Hepatocyte (in vitro differentiated cells): ENCODE measurements at regions not wholly inside any gene's neighbourhood (a gene's known extent, or its start where the extent isn't known, plus 50 kb on each side); places are given as distances from the start of the nearest gene placed in this dataset.

Source experiments
- CTCF ChIP-seq: fragments of 200-600 bp; sonication (generic); IDR thresholded peaks from 2 replicates; pipeline ENCODE4 v1.5.1; 2016; ENCODE audit warnings: antibody characterized with exemption, mild to moderate bottlenecking; ENCODE audit not compliant: poor library complexity
- EZH2 ChIP-seq: fragments of 200-600 bp; sonication (generic); IDR thresholded peaks from 2 replicates; pipeline ENCODE4 v1.6.1; 2016; ENCODE audit warnings: antibody characterized with exemption, mild to moderate bottlenecking, borderline replicate concordance
- EZH2phosphoT487 ChIP-seq: fragments of 200-600 bp; sonication (generic); IDR thresholded peaks from one replicate; pipeline ENCODE4 v1.6.1; 2018; ENCODE audit warnings: antibody characterized with exemption, mild to moderate bottlenecking, low read depth, moderate library complexity; ENCODE audit not compliant: unreplicated experiment, severe bottlenecking

GRCh38 chr20:52263757-52264156, 72.2 kb upstream of the ZFP64 start:
- TF ChIP-seq CTCF: no peak
- TF ChIP-seq EZH2: no peak
- TF ChIP-seq EZH2phosphoT487: no peak
